AG10803 (cell line): ENCODE measurements at regions not wholly inside any gene's neighbourhood (a gene's known extent, or its start where the extent isn't known, plus 50 kb on each side); places are given as distances from the start of the nearest gene placed in this dataset.

Source experiments
- DNase-seq: peaks from one replicate; pipeline ENCODE4 v3.0.0; 2010; ENCODE audit warnings: low read depth
- H3K4me3 ChIP-seq: 2 replicates; pipeline ENCODE4 v1.5.1; 2011; ENCODE audit warnings: mild to moderate bottlenecking, low read length, control low read depth
- TF ChIP-seq, protein P1 (sequence below): conservative IDR thresholded peaks from 2 replicates; pipeline ENCODE4 v1.5.1; 2011; ENCODE audit warnings: mild to moderate bottlenecking, low read length, control low read depth, inconsistent platforms

DNA sequence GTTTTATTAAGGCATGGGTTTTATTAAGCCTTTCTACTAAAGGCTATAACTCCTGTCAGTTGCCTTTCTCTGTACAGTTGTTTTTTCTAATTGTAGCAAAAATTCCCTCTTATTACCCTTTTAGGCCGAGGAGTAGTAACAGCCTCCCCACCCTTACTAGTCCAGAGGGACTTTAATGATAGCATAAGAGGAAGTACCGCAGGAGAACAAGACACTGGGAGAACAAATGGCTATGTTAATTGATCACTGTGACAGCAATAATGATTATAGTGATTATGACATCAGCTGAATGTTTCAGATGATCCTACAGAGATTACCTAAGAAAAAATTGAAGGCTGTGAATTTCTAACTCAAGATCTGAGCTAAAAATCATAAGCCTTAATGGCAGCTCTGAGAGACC lies 383.0 kb upstream of the PTBP2 start:
- TF ChIP-seq, protein P1, sequence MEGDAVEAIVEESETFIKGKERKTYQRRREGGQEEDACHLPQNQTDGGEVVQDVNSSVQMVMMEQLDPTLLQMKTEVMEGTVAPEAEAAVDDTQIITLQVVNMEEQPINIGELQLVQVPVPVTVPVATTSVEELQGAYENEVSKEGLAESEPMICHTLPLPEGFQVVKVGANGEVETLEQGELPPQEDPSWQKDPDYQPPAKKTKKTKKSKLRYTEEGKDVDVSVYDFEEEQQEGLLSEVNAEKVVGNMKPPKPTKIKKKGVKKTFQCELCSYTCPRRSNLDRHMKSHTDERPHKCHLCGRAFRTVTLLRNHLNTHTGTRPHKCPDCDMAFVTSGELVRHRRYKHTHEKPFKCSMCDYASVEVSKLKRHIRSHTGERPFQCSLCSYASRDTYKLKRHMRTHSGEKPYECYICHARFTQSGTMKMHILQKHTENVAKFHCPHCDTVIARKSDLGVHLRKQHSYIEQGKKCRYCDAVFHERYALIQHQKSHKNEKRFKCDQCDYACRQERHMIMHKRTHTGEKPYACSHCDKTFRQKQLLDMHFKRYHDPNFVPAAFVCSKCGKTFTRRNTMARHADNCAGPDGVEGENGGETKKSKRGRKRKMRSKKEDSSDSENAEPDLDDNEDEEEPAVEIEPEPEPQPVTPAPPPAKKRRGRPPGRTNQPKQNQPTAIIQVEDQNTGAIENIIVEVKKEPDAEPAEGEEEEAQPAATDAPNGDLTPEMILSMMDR: no peak
- no peak for DNase-seq
- no peak overlapping the region for H3K4me3 ChIP-seq

DNA sequence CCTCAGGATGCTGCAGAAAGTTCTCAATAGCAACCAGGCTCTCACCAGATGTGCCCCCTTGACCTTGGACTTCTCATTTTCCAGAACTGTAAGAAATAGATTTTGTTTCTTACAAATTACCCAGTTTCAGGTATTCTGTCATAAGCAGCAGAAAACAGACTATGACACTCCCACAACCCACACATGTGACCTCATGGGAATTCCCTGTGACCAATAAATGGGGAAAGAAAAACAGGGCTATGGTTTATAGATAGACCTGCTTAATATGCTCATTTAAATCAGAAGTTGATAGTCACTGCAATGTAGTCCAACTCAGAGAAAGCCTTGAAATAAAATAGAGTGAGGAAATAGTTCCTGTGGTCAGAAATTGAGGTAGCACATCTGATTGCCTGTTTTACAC lies 380.9 kb upstream of the PTBP2 start:
- TF ChIP-seq, protein P1: no peak
- H3K4me3 ChIP-seq: no peak overlapping the region
- DNase-seq: no peak

GRCh38 chr1:96346719-96347118 lies 374.9 kb upstream of the PTBP2 start:
- no peak overlapping the region for H3K4me3 ChIP-seq
- TF ChIP-seq, protein P1: no peak
- DNase-seq: no peak

GRCh38 chr1:96349896-96350295 lies 371.7 kb upstream of the PTBP2 start:
- no peak for DNase-seq
- TF ChIP-seq, protein P1: no peak

GRCh38 chr1:96352733-96353132 lies 368.9 kb upstream of the PTBP2 start:
- no peak overlapping the region for H3K4me3 ChIP-seq
- DNase-seq: no peak
- TF ChIP-seq, protein P1: no peak

More at GRCh38 chr1:96349896-96350295, 371.7 kb upstream of the PTBP2 start:
- no peak overlapping the region for H3K4me3 ChIP-seq

GRCh38 chr1:96355521-96355920 lies 366.1 kb upstream of the PTBP2 start:
- TF ChIP-seq, protein P1: no peak
- no peak for DNase-seq
- H3K4me3 ChIP-seq: no peak overlapping the region

- DNase-seq: no peak
- no peak overlapping the region for H3K4me3 ChIP-seq
- TF ChIP-seq, protein P1: no peak
These were observed 365.6 kb upstream of the PTBP2 start for GRCh38 chr1:96355961-96356360.
